Osteoblast (primary cell): ENCODE measurements at regions not wholly inside any gene's neighbourhood (a gene's known extent, or its start where the extent isn't known, plus 50 kb on each side); places are given as distances from the start of the nearest gene placed in this dataset.

Source experiments
- DNase-seq: peaks from one replicate; pipeline ENCODE4 v3.0.0; 2011; ENCODE audit warnings: low spot score, mixed read lengths; ENCODE audit not compliant: insufficient read length; ENCODE audit errors: missing footprints
- H2AFZ ChIP-seq: 2 replicates; pipeline ENCODE4 v1.6.0; 2011; ENCODE audit warnings: mild to moderate bottlenecking, low read length
- H3K27ac ChIP-seq: 2 replicates; pipeline ENCODE4 v1.5.1; 2011; ENCODE audit warnings: mild to moderate bottlenecking, low read depth, low read length, moderate library complexity
- H3K27me3 ChIP-seq: 2 replicates; pipeline ENCODE4 v1.6.0; 2012; ENCODE audit warnings: mild to moderate bottlenecking, control low read depth, inconsistent platforms, low read length, moderate library complexity; ENCODE audit not compliant: insufficient read depth
- H3K36me3 ChIP-seq: 2 replicates; pipeline ENCODE4 v1.5.1; 2011; ENCODE audit warnings: mild to moderate bottlenecking, low read length, control low read depth, moderate library complexity; ENCODE audit not compliant: insufficient read depth
- H3K4me1 ChIP-seq: 2 replicates; pipeline ENCODE4 v1.5.1; 2011; ENCODE audit warnings: mild to moderate bottlenecking, low read length, control low read depth, moderate library complexity; ENCODE audit not compliant: insufficient read depth
- H3K4me2 ChIP-seq: 2 replicates; pipeline ENCODE4 v1.6.0; 2011; ENCODE audit warnings: mild to moderate bottlenecking, low read length; ENCODE audit not compliant: insufficient read depth
- H3K4me3 ChIP-seq: fragments of 200-600 bp; sonication (generic); 3 replicates; pipeline ENCODE4 v1.5.1; 2012; ENCODE audit warnings: mild to moderate bottlenecking, low read length, inconsistent platforms; ENCODE audit not compliant: insufficient read depth
- H3K79me2 ChIP-seq: 2 replicates; pipeline ENCODE4 v1.6.0; 2012; ENCODE audit warnings: mild to moderate bottlenecking, low read length, control low read depth, inconsistent platforms; ENCODE audit not compliant: insufficient read depth
- H3K9me3 ChIP-seq: 2 replicates; pipeline ENCODE4 v1.5.1; 2011; ENCODE audit warnings: low read depth, low read length, control low read depth
- H4K20me1 ChIP-seq: 2 replicates; pipeline ENCODE4 v1.6.0; 2012; ENCODE audit warnings: mild to moderate bottlenecking, low read length, control low read depth; ENCODE audit not compliant: insufficient read depth
- CTCF ChIP-seq: IDR thresholded peaks from 2 replicates; pipeline ENCODE4 v1.5.1; 2011; ENCODE audit warnings: mild to moderate bottlenecking, low read depth, low read length, moderate library complexity; ENCODE audit errors: extremely low read depth

- H3K4me3 ChIP-seq: no peak overlapping the region
- DNase-seq: no peak
- no peak overlapping the region for H2AFZ ChIP-seq
- no peaks in the 10 kb centered on the region for H4K20me1 ChIP-seq
- TF ChIP-seq CTCF: no peak
- no peaks in the 10 kb centered on the region for H3K27me3 ChIP-seq
- no peaks in the 10 kb centered on the region for H3K9me3 ChIP-seq
- no peaks in the 10 kb centered on the region for H3K79me2 ChIP-seq
- no peaks in the 10 kb centered on the region for H3K36me3 ChIP-seq
- no peak overlapping the region for H3K27ac ChIP-seq
- H3K4me1 ChIP-seq: no peaks in the 10 kb centered on the region
- H3K4me2 ChIP-seq: no peak overlapping the region
Measured at GRCh38 chr14:62101673-62102348, 339.6 kb downstream of the SNAPC1 start.

GRCh38 chr14:62102349-62102725 is 340.1 kb downstream of the SNAPC1 start:
- no peak overlapping the region for H3K27ac ChIP-seq
- H3K4me2 ChIP-seq: no peak overlapping the region
- no peak for TF ChIP-seq CTCF
- H3K79me2 ChIP-seq: no peaks in the 10 kb centered on the region
- no peak overlapping the region for H3K4me3 ChIP-seq
- H3K27me3 ChIP-seq: no peaks in the 10 kb centered on the region
- no peak overlapping the region for H2AFZ ChIP-seq
- H3K9me3 ChIP-seq: no peaks in the 10 kb centered on the region
- DNase-seq: no peak
- H3K4me1 ChIP-seq: no peaks in the 10 kb centered on the region
- no peaks in the 10 kb centered on the region for H4K20me1 ChIP-seq
- H3K36me3 ChIP-seq: no peaks in the 10 kb centered on the region

GRCh38 chr14:62103464-62103863 is 341.2 kb downstream of the SNAPC1 start:
- no peaks in the 10 kb centered on the region for H3K27me3 ChIP-seq
- H2AFZ ChIP-seq: no peak overlapping the region
- H4K20me1 ChIP-seq: no peaks in the 10 kb centered on the region
- no peaks in the 10 kb centered on the region for H3K79me2 ChIP-seq
- H3K9me3 ChIP-seq: no peaks in the 10 kb centered on the region
- no peak overlapping the region for H3K27ac ChIP-seq
- no peak for DNase-seq
- no peak overlapping the region for H3K4me3 ChIP-seq
- no peaks in the 10 kb centered on the region for H3K36me3 ChIP-seq
- TF ChIP-seq CTCF: no peak
- no peaks in the 10 kb centered on the region for H3K4me1 ChIP-seq
- no peak overlapping the region for H3K4me2 ChIP-seq

- H4K20me1 ChIP-seq: no peaks in the 10 kb centered on the region
Measured at GRCh38 chr14:62110941-62111340, 348.7 kb downstream of the SNAPC1 start.

More at GRCh38 chr14:62110941-62111340, 348.7 kb downstream of the SNAPC1 start:
- H3K4me1 ChIP-seq: no peaks in the 10 kb centered on the region
- no peak overlapping the region for H3K4me2 ChIP-seq
- no peak for DNase-seq
- H3K79me2 ChIP-seq: no peaks in the 10 kb centered on the region
- no peak overlapping the region for H2AFZ ChIP-seq
- H3K9me3 ChIP-seq: no peaks in the 10 kb centered on the region
- H3K27me3 ChIP-seq: peaks cover 9% of the 10 kb centered on the region
- no peak overlapping the region for H3K4me3 ChIP-seq
- H3K27ac ChIP-seq: no peak overlapping the region
- H3K36me3 ChIP-seq: no peaks in the 10 kb centered on the region
- TF ChIP-seq CTCF: no peak
